ENCODE measurements at regions not wholly inside any gene's neighbourhood (a gene's known extent, or its start where the extent isn't known, plus 50 kb on each side); places are given as distances from the start of the nearest gene placed in this dataset.

GRCh38 chr6:71556141-71556540 is 267.5 kb downstream of the OGFRL1 start:
- H3K9me3 Mint-ChIP-seq, result peaks cover 23 to 41% (median 34%) of the 10 kb centered on the region in 7 donors
- no peak overlapping the region for H2AFZ ChIP-seq (ENCODE audit: insufficient read depth, low read depth, low read length, poor library complexity, severe bottlenecking)

GRCh38 chr6:71558974-71559373 is 270.4 kb downstream of the OGFRL1 start:
- Mint-ChIP-seq H3K9me3 (peaks cover 23 to 39% (median 30%) of the 10 kb centered on the region in 7 donors), H3K27ac (no peak overlapping the region), H3K27me3 (ENCODE audit: low read depth in 3 of 3) (peaks cover 0 to 2% (median 0%) of the 10 kb centered on the region in 3 donors), H3K4me1 (no peaks in the 10 kb centered on the region), H3K36me3 (no peaks in the 10 kb centered on the region), H3K4me3 (no peak overlapping the region)
- no peak overlapping the region for H3K9ac ChIP-seq (ENCODE audit: insufficient read depth, low read length, poor library complexity, severe bottlenecking)
- intact Hi-C loops (cut with micrococcal nuclease), result no loop called here
- H3K9me3 ChIP-seq (replicated peaks in 1 of 2; ENCODE audit: control insufficient read depth in 1 of 2, insufficient read depth in 1 of 2, low read length in 2 of 2), result peaks cover 26 to 33% of the 10 kb centered on the region in 2 donors
- no peaks in the 10 kb centered on the region for H3K36me3 ChIP-seq (replicated peaks in 1 of 2; ENCODE audit: control insufficient read depth in 1 of 2, insufficient read depth in 2 of 2, low read length in 2 of 2)
- no CpG with 5 or more reads among the region's 1 CpG for WGBS (ENCODE audit: insufficient coverage)
- no peak overlapping the region for H3K4me2 ChIP-seq (replicated peaks; ENCODE audit: extremely low read depth, low read length, poor library complexity, severe bottlenecking)
- H3K79me2 ChIP-seq (ENCODE audit: insufficient read depth, low read length), result no peaks in the 10 kb centered on the region
- no peaks in the 10 kb centered on the region for H3K27me3 ChIP-seq (ENCODE audit: control insufficient read depth in 2 of 2, insufficient read depth in 2 of 2, low read length in 2 of 2)
- no peak for DNase-seq
- no peaks in the 10 kb centered on the region for H3K4me1 ChIP-seq (ENCODE audit: control insufficient read depth in 1 of 2, insufficient read depth in 2 of 2, low read length in 2 of 2)
- no peak overlapping the region for H2AFZ ChIP-seq (ENCODE audit: insufficient read depth, low read depth, low read length, poor library complexity, severe bottlenecking)
- TF ChIP-seq CTCF (IDR thresholded peaks at IDR 0.05), result no peak
- no peak overlapping the region for H3K4me3 ChIP-seq (replicated peaks in 1 of 3; ENCODE audit: low read depth in 2 of 3, low read length in 3 of 3)
- H4K20me1 ChIP-seq (ENCODE audit: insufficient read depth, low read length), result no peaks in the 10 kb centered on the region
- no peak overlapping the region for H3K27ac ChIP-seq (ENCODE audit: low read depth in 1 of 2, low read length in 2 of 2)

More at GRCh38 chr6:71556141-71556540, 267.5 kb downstream of the OGFRL1 start:
- no peak for TF ChIP-seq CTCF (IDR thresholded peaks at IDR 0.05)
- no peaks in the 10 kb centered on the region for H3K36me3 Mint-ChIP-seq
- WGBS (ENCODE audit: insufficient coverage), result 92% methylated on average over 4 of the region's 4 CpGs
- no peaks in the 10 kb centered on the region for H4K20me1 ChIP-seq (ENCODE audit: insufficient read depth, low read length)
- no peak overlapping the region for H3K27ac ChIP-seq (ENCODE audit: low read depth in 1 of 2, low read length in 2 of 2)
- no peaks in the 10 kb centered on the region for H3K79me2 ChIP-seq (ENCODE audit: insufficient read depth, low read length)
- peaks cover 32 to 33% of the 10 kb centered on the region in 2 donors for H3K9me3 ChIP-seq (replicated peaks in 1 of 2; ENCODE audit: control insufficient read depth in 1 of 2, insufficient read depth in 1 of 2, low read length in 2 of 2)
- intact Hi-C loops (cut with micrococcal nuclease), result no loop called here
- no peak overlapping the region for H3K4me3 ChIP-seq (replicated peaks in 1 of 3; ENCODE audit: low read depth in 2 of 3, low read length in 3 of 3)
- no peaks in the 10 kb centered on the region for H3K4me1 Mint-ChIP-seq
- no peak for DNase-seq
- H3K27me3 ChIP-seq (ENCODE audit: control insufficient read depth in 2 of 2, insufficient read depth in 2 of 2, low read length in 2 of 2), result no peaks in the 10 kb centered on the region
- H3K27me3 Mint-ChIP-seq (ENCODE audit: low read depth in 3 of 3), result no peaks in the 10 kb centered on the region
- H3K4me3 Mint-ChIP-seq, result no peak overlapping the region
- no peaks in the 10 kb centered on the region for H3K36me3 ChIP-seq (replicated peaks in 1 of 2; ENCODE audit: control insufficient read depth in 1 of 2, insufficient read depth in 2 of 2, low read length in 2 of 2)
- no peak overlapping the region for H3K9ac ChIP-seq (ENCODE audit: insufficient read depth, low read length, poor library complexity, severe bottlenecking)
- H3K4me1 ChIP-seq (ENCODE audit: control insufficient read depth in 1 of 2, insufficient read depth in 2 of 2, low read length in 2 of 2), result no peaks in the 10 kb centered on the region
- H3K4me2 ChIP-seq (replicated peaks; ENCODE audit: extremely low read depth, low read length, poor library complexity, severe bottlenecking), result no peak overlapping the region
- no peak overlapping the region for H3K27ac Mint-ChIP-seq

Measured in CD14-positive monocyte (primary cell).